ENCODE measurements at regions not wholly inside any gene's neighbourhood (a gene's known extent, or its start where the extent isn't known, plus 50 kb on each side); places are given as distances from the start of the nearest gene placed in this dataset.

DNA sequence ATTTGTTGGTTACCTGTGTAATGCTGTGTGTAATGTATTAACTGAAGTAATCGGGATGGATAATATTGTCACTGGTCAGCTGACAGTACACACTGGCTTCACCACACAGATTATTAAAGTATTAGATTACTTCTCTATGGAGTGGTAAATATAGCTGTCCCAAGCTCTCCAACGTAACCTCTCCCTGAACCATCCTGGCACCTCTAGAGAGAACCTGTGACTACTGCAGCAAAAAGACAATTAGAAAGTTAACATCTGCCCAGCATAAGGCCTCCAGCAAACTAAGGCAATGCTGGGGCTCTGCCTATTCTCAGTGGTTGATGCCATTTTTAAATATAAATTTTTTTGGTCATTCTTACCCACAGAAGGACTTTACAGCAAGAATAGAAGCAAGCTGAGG is 351.3 kb downstream of the GPD2 start:
- DNase-seq = no peak
- no peaks in the 10 kb centered on the region for H3K27me3 ChIP-seq (ENCODE audit: low read length)
- no peak overlapping the region for H3K9ac ChIP-seq (ENCODE audit: low read length)
- no peaks in the 10 kb centered on the region for H3K4me1 ChIP-seq (ENCODE audit: low read length)
- no peaks in the 10 kb centered on the region for H3K9me3 ChIP-seq (ENCODE audit: low read length)
- no peaks in the 10 kb centered on the region for H4K20me1 ChIP-seq (ENCODE audit: insufficient read depth, low read depth, low read length)
- no peak overlapping the region for H3K4me3 ChIP-seq (ENCODE audit: low read length)
- no peaks in the 10 kb centered on the region for H3K36me3 ChIP-seq (ENCODE audit: insufficient read depth, low read length)
- H3K79me2 ChIP-seq (ENCODE audit: low read length) = no peaks in the 10 kb centered on the region
- no peak overlapping the region for H2AFZ ChIP-seq (ENCODE audit: low read length)
- H3K9me2 ChIP-seq (replicated peaks; ENCODE audit: insufficient read depth, low read length) = no peaks in the 10 kb centered on the region
- no peak overlapping the region for H3K27ac ChIP-seq (ENCODE audit: low read length)
- H3K4me2 ChIP-seq (ENCODE audit: low read depth, low read length, poor library complexity, severe bottlenecking) = no peak overlapping the region

- Histone ChIP-seq H4K20me1 (ENCODE audit: insufficient read depth, low read depth, low read length) (no peaks in the 10 kb centered on the region), H2AFZ (ENCODE audit: low read length) (no peak overlapping the region), H3K4me3 (ENCODE audit: low read length) (no peak overlapping the region), H3K9me3 (ENCODE audit: low read length) (no peaks in the 10 kb centered on the region), H3K36me3 (ENCODE audit: insufficient read depth, low read length) (no peaks in the 10 kb centered on the region), H3K4me2 (ENCODE audit: low read depth, low read length, poor library complexity, severe bottlenecking) (no peak overlapping the region), H3K9me2 (replicated peaks; ENCODE audit: insufficient read depth, low read length) (0 out of 2 replicates have a peak, but pooled peaks cover 2% of the 10 kb centered on the region), H3K4me1 (ENCODE audit: low read length) (no peaks in the 10 kb centered on the region), H3K79me2 (ENCODE audit: low read length) (no peaks in the 10 kb centered on the region), H3K27me3 (ENCODE audit: low read length) (no peaks in the 10 kb centered on the region), H3K9ac (ENCODE audit: low read length) (no peak overlapping the region), H3K27ac (ENCODE audit: low read length) (no peak overlapping the region)
- DNase-seq = no peak
Observed at GRCh38 chr2:156790343-156791037, 354.3 kb downstream of the GPD2 start.

GRCh38 chr2:156792242-156792840 is 356.2 kb downstream of the GPD2 start:
- Histone ChIP-seq H3K9me2 (replicated peaks; ENCODE audit: insufficient read depth, low read length) (0 out of 2 replicates have a peak, but pooled peaks cover 3% of the 10 kb centered on the region), H3K4me3 (ENCODE audit: low read length) (no peak overlapping the region), H3K4me1 (ENCODE audit: low read length) (no peaks in the 10 kb centered on the region), H3K4me2 (ENCODE audit: low read depth, low read length, poor library complexity, severe bottlenecking) (no peak overlapping the region), H2AFZ (ENCODE audit: low read length) (no peak overlapping the region), H3K27ac (ENCODE audit: low read length) (no peak overlapping the region), H4K20me1 (ENCODE audit: insufficient read depth, low read depth, low read length) (no peaks in the 10 kb centered on the region), H3K9me3 (ENCODE audit: low read length) (no peaks in the 10 kb centered on the region), H3K79me2 (ENCODE audit: low read length) (no peaks in the 10 kb centered on the region), H3K36me3 (ENCODE audit: insufficient read depth, low read length) (no peaks in the 10 kb centered on the region), H3K27me3 (ENCODE audit: low read length) (no peaks in the 10 kb centered on the region), H3K9ac (ENCODE audit: low read length) (no peak overlapping the region)
- no peak for DNase-seq

DNA sequence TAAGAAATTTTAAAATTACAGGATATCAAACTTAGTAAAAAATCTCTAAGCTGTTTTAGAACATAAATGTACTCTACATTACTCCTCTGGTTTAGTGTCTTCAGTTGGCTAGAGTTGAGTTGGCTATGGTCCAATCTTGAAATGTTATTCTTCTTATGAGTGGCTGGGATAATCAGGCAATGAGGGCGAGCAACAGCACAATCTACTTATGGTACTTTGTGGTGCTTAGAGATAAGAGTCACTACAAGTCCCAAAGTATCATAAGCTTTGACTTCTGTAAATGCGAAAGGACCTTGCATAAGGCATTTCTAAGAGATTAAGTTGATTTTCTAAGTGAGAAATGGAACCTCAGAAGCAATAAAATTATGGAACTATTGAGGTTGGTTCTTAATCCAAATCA is 361.7 kb downstream of the GPD2 start:
- no peak for DNase-seq
- Histone ChIP-seq H3K27me3 (ENCODE audit: low read length) (no peaks in the 10 kb centered on the region), H3K36me3 (ENCODE audit: insufficient read depth, low read length) (no peaks in the 10 kb centered on the region), H3K9me2 (replicated peaks; ENCODE audit: insufficient read depth, low read length) (0 out of 2 replicates have a peak, but pooled peaks cover 3% of the 10 kb centered on the region), H3K4me2 (ENCODE audit: low read depth, low read length, poor library complexity, severe bottlenecking) (no peak overlapping the region), H2AFZ (ENCODE audit: low read length) (no peak overlapping the region), H3K4me1 (ENCODE audit: low read length) (no peaks in the 10 kb centered on the region), H3K79me2 (ENCODE audit: low read length) (no peaks in the 10 kb centered on the region), H3K27ac (ENCODE audit: low read length) (no peak overlapping the region), H3K9ac (ENCODE audit: low read length) (no peak overlapping the region), H3K4me3 (ENCODE audit: low read length) (no peak overlapping the region), H4K20me1 (ENCODE audit: insufficient read depth, low read depth, low read length) (no peaks in the 10 kb centered on the region), H3K9me3 (ENCODE audit: low read length) (no peaks in the 10 kb centered on the region)

DNA sequence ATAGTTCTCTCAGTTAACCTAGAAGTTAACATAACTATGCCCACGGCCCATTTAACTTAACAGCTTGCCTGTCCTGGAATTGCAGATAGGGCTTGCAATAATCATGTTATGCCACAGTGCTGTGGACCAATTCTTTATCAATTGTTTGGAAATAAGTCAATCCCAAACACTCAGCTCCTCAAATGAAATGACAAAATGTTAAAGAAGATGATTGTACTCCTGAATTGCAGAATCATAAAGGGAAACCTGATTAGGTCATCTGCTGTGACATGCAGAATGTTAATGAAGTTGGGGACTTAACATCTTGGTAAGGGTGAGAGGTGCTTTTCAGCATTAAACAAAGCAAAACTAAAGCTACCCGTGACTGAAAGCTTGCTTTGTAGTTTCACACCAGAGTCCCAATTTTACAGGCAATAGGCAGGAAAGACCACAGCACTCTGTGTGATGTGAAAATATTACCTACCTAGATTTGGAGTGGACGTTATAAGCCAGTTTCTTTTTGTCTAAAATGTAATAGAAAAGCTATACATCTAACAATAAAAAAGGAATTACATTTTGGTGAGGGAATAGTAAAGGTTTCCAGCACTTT is 364.0 kb downstream of the GPD2 start:
- no peak overlapping the region for H3K4me3 ChIP-seq (ENCODE audit: low read length)
- no peak overlapping the region for H2AFZ ChIP-seq (ENCODE audit: low read length)
- no peak overlapping the region for H3K27ac ChIP-seq (ENCODE audit: low read length)

DNA sequence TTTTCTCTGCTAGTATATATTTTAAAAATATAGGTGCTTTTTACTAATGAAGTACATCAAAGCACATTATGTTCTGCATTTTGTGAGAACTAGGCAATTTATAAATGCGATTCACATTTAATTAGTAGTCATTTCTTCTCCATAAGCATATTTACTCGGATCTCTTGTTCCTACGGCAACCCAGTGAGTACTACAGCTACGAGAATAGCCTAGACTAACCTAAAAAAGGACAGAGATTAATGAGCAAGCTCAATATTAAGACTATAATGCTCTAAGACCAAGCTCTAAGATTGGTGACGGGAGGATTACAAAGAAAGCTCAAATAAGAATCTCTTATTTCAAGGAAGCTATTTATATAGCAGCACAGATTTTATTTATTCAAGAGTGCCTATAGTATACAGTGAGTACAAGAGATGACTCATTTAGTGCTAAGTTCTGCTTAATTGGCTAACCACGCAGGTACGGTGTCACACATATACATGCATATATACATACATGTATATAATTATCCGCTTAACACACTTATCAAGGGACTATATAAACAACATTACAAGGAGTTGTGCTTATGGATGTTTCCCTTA is 364.7 kb downstream of the GPD2 start:
- H3K4me2 ChIP-seq (ENCODE audit: low read depth, low read length, poor library complexity, severe bottlenecking) = no peak overlapping the region
- H3K79me2 ChIP-seq (ENCODE audit: low read length) = no peaks in the 10 kb centered on the region
- H3K9me3 ChIP-seq (ENCODE audit: low read length) = no peaks in the 10 kb centered on the region
- DNase-seq = no peak
- H3K9ac ChIP-seq (ENCODE audit: low read length) = no peak overlapping the region
- no peak overlapping the region for H3K4me3 ChIP-seq (ENCODE audit: low read length)
- no peaks in the 10 kb centered on the region for H4K20me1 ChIP-seq (ENCODE audit: insufficient read depth, low read depth, low read length)
- H3K4me1 ChIP-seq (ENCODE audit: low read length) = no peaks in the 10 kb centered on the region
- H2AFZ ChIP-seq (ENCODE audit: low read length) = no peak overlapping the region
- no peaks in the 10 kb centered on the region for H3K36me3 ChIP-seq (ENCODE audit: insufficient read depth, low read length)
- H3K27ac ChIP-seq (ENCODE audit: low read length) = no peak overlapping the region
- no peaks in the 10 kb centered on the region for H3K9me2 ChIP-seq (replicated peaks; ENCODE audit: insufficient read depth, low read length)
- H3K27me3 ChIP-seq (ENCODE audit: low read length) = no peaks in the 10 kb centered on the region

More for the DNA sequence above, 364.0 kb downstream of the GPD2 start:
- H3K4me1 ChIP-seq (ENCODE audit: low read length) = no peaks in the 10 kb centered on the region
- H3K9ac ChIP-seq (ENCODE audit: low read length) = no peak overlapping the region
- DNase-seq = no peak
- H3K9me3 ChIP-seq (ENCODE audit: low read length) = no peaks in the 10 kb centered on the region
- 0 out of 2 replicates have a peak, but pooled peaks cover 3% of the 10 kb centered on the region for H3K9me2 ChIP-seq (replicated peaks; ENCODE audit: insufficient read depth, low read length)
- H3K27me3 ChIP-seq (ENCODE audit: low read length) = no peaks in the 10 kb centered on the region
- no peak overlapping the region for H3K4me2 ChIP-seq (ENCODE audit: low read depth, low read length, poor library complexity, severe bottlenecking)
- no peaks in the 10 kb centered on the region for H4K20me1 ChIP-seq (ENCODE audit: insufficient read depth, low read depth, low read length)
- no peaks in the 10 kb centered on the region for H3K79me2 ChIP-seq (ENCODE audit: low read length)
- H3K36me3 ChIP-seq (ENCODE audit: insufficient read depth, low read length) = no peaks in the 10 kb centered on the region

DNA sequence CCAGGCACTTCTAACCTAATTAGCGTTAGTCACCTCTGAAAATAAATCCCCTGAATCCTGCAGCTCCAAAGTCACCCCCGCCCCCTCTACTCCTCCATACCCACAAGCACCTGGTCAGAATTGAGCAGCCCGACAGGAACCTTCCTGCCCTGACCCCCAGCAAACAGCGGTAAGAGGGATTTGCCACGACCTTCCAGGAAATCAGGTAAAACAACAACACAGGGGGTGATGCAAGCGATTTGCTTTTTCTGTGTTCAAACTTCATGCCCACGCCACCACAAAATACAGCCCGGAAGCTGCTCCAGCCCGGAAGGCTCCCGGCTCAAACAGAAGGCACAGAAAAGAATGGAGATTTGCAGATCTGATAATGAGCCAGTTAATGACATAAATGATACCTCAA is 367.1 kb downstream of the GPD2 start:
- H3K9me2 ChIP-seq (replicated peaks; ENCODE audit: insufficient read depth, low read length) = no peaks in the 10 kb centered on the region
- H3K27me3 ChIP-seq (ENCODE audit: low read length) = no peaks in the 10 kb centered on the region
- no peaks in the 10 kb centered on the region for H3K9me3 ChIP-seq (ENCODE audit: low read length)
- no peak overlapping the region for H3K27ac ChIP-seq (ENCODE audit: low read length)
- H3K4me1 ChIP-seq (ENCODE audit: low read length) = no peaks in the 10 kb centered on the region
- no peak for DNase-seq
- no peaks in the 10 kb centered on the region for H3K79me2 ChIP-seq (ENCODE audit: low read length)
- H2AFZ ChIP-seq (ENCODE audit: low read length) = no peak overlapping the region
- no peak overlapping the region for H3K4me3 ChIP-seq (ENCODE audit: low read length)
- no peaks in the 10 kb centered on the region for H4K20me1 ChIP-seq (ENCODE audit: insufficient read depth, low read depth, low read length)
- H3K4me2 ChIP-seq (ENCODE audit: low read depth, low read length, poor library complexity, severe bottlenecking) = no peak overlapping the region
- H3K9ac ChIP-seq (ENCODE audit: low read length) = no peak overlapping the region
- H3K36me3 ChIP-seq (ENCODE audit: insufficient read depth, low read length) = no peaks in the 10 kb centered on the region

- Histone ChIP-seq H3K27me3 (ENCODE audit: low read length) (no peaks in the 10 kb centered on the region), H2AFZ (ENCODE audit: low read length) (no peak overlapping the region), H3K9me3 (ENCODE audit: low read length) (no peaks in the 10 kb centered on the region), H4K20me1 (ENCODE audit: insufficient read depth, low read depth, low read length) (no peaks in the 10 kb centered on the region), H3K4me3 (ENCODE audit: low read length) (no peak overlapping the region), H3K27ac (ENCODE audit: low read length) (no peak overlapping the region), H3K36me3 (ENCODE audit: insufficient read depth, low read length) (no peaks in the 10 kb centered on the region), H3K4me2 (ENCODE audit: low read depth, low read length, poor library complexity, severe bottlenecking) (no peak overlapping the region), H3K4me1 (ENCODE audit: low read length) (no peaks in the 10 kb centered on the region), H3K79me2 (ENCODE audit: low read length) (no peaks in the 10 kb centered on the region), H3K9me2 (replicated peaks; ENCODE audit: insufficient read depth, low read length) (no peaks in the 10 kb centered on the region), H3K9ac (ENCODE audit: low read length) (no peak overlapping the region)
- no peak for DNase-seq
Observed at GRCh38 chr2:156803967-156804366, 367.8 kb downstream of the GPD2 start.
